ENCODE measurements at regions not wholly inside any gene's neighbourhood (a gene's known extent, or its start where the extent isn't known, plus 50 kb on each side); places are given as distances from the start of the nearest gene placed in this dataset.

GRCh38 chr18:29041976-29042375, 865.0 kb upstream of the CDH2 start:
- no peak for ATAC-seq
- TF ChIP-seq BACH2 (CRISPR knock-in tag; IDR thresholded peaks at IDR 0.05; ENCODE audit: borderline replicate concordance) (no peak), TSHZ2 (CRISPR knock-in tag; IDR thresholded peaks at IDR 0.05) (no peak), POU6F1 (CRISPR knock-in tag; IDR thresholded peaks at IDR 0.05; ENCODE audit: borderline replicate concordance, low read depth) (no peak), SNAI2 (CRISPR knock-in tag; IDR thresholded peaks at IDR 0.05) (no peak), CSRNP3 (CRISPR knock-in tag; IDR thresholded peaks at IDR 0.05) (no peak), ISL1 (CRISPR knock-in tag; IDR thresholded peaks at IDR 0.05) (no peak), ARNTL (CRISPR knock-in tag; IDR thresholded peaks at IDR 0.05; ENCODE audit: borderline replicate concordance, low read depth) (no peak), CREB5 (CRISPR knock-in tag; IDR thresholded peaks at IDR 0.05; ENCODE audit: low read depth) (no peak), ESRRG (CRISPR knock-in tag; IDR thresholded peaks at IDR 0.05) (no peak), GLIS3 (CRISPR knock-in tag; IDR thresholded peaks at IDR 0.05) (no peak), ZC3H10 (CRISPR knock-in tag; IDR thresholded peaks at IDR 0.05) (no peak), TOX (CRISPR knock-in tag; IDR thresholded peaks at IDR 0.05; ENCODE audit: borderline replicate concordance) (no peak)

GRCh38 chr18:29034113-29034856, 857.4 kb upstream of the CDH2 start:
- TF ChIP-seq OSR1 (CRISPR knock-in tag; IDR thresholded peaks at IDR 0.05) (no peak), ZC3H10 (CRISPR knock-in tag; IDR thresholded peaks at IDR 0.05) (0 out of 2 replicates have a peak, but pooled peaks have one; percentile 56), ISL1 (CRISPR knock-in tag; IDR thresholded peaks at IDR 0.05) (peak; percentile 86), ESRRG (CRISPR knock-in tag; IDR thresholded peaks at IDR 0.05) (no peak), ZFP3 (CRISPR knock-in tag; IDR thresholded peaks at IDR 0.05) (peak; percentile 86)
- peak; percentile 62 for ATAC-seq

- no peak for TF ChIP-seq TOX (CRISPR knock-in tag; IDR thresholded peaks at IDR 0.05; ENCODE audit: borderline replicate concordance)
- no peak for TF ChIP-seq RARB (CRISPR knock-in tag; IDR thresholded peaks at IDR 0.05)
- TF ChIP-seq OSR1 (CRISPR knock-in tag; IDR thresholded peaks at IDR 0.05): no peak
- TF ChIP-seq TSHZ2 (CRISPR knock-in tag; IDR thresholded peaks at IDR 0.05): no peak
- no peak for TF ChIP-seq ZNF70 (CRISPR knock-in tag; IDR thresholded peaks at IDR 0.05)
- no peak for TF ChIP-seq BACH2 (CRISPR knock-in tag; IDR thresholded peaks at IDR 0.05; ENCODE audit: borderline replicate concordance)
- no peak for TF ChIP-seq PPARA (CRISPR knock-in tag; IDR thresholded peaks at IDR 0.05; ENCODE audit: borderline replicate concordance)
- TF ChIP-seq ZFP3 (CRISPR knock-in tag; IDR thresholded peaks at IDR 0.05): no peak
- no peak for TF ChIP-seq ZNF8 (CRISPR knock-in tag; IDR thresholded peaks at IDR 0.05)
- no peak for TF ChIP-seq TCF4 (CRISPR knock-in tag; IDR thresholded peaks at IDR 0.05; ENCODE audit: borderline replicate concordance)
- no peak for TF ChIP-seq CREB5 (CRISPR knock-in tag; IDR thresholded peaks at IDR 0.05; ENCODE audit: low read depth)
- TF ChIP-seq ZNF565 (CRISPR knock-in tag; conservative IDR thresholded peaks at IDR 0.05; ENCODE audit: low read depth): no peak
- TF ChIP-seq ZFP30 (CRISPR knock-in tag; IDR thresholded peaks at IDR 0.05): no peak
- no peak for TF ChIP-seq CSDC2 (CRISPR knock-in tag; IDR thresholded peaks at IDR 0.05)
- TF ChIP-seq PATZ1 (CRISPR knock-in tag; IDR thresholded peaks at IDR 0.05; ENCODE audit: borderline replicate concordance): no peak
Measured at GRCh38 chr18:29028560-29028959, 851.6 kb upstream of the CDH2 start.

More at GRCh38 chr18:29028560-29028959, 851.6 kb upstream of the CDH2 start:
- no peak for ATAC-seq

Data from SK-N-SH treated with all-trans-retinoic acid at 6 μM for 48 hours (cell line).